GM21528 (cell line): ENCODE measurements at regions not wholly inside any gene's neighbourhood (a gene's known extent, or its start where the extent isn't known, plus 50 kb on each side); places are given as distances from the start of the nearest gene placed in this dataset.
"Not testable (repeated sequence)": the region's sequence is repeated elsewhere in the genome, so short reads cannot be mapped to it uniquely, and the experiment has no call there.

ENCODE experiments used
- ATAC-seq: cut with Tn5 transposase; IDR thresholded peaks from one replicate; pipeline ENCODE4 v1.9.1; 2021; ENCODE audit warnings: mild to moderate bottlenecking, moderate library complexity; ENCODE audit not compliant: unreplicated experiment, low FRiP score

DNA sequence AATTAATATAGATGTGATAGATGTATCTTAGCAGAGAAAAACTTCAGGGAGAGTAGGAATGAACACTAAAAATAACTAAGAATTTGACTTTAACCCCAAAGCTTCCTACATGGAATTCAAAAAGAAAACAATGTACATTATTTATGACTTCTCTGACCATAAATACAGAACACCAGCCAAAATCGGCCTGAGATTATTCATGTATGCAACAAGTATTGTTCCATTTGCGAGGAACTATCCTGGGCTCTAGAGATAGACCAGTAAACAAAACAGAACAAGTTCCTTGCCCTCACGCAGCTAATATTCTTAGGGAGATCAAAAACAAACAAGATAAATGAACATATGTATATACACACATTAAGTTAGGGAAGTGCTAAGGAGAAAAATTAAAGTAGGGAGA, 432.3 kb upstream of the SOX5 start:
- no peak for ATAC-seq

GRCh38 chr12:24379861-24380521, 430.5 kb upstream of the SOX5 start:
- no peak for ATAC-seq

- no peak for ATAC-seq
Observed at GRCh38 chr12:24379433-24379832, 430.0 kb upstream of the SOX5 start.

GRCh38 chr12:24378548-24379407, 429.3 kb upstream of the SOX5 start:
- no peak for ATAC-seq

- no peak for ATAC-seq
Observed at GRCh38 chr12:24374452-24374851, 425.0 kb upstream of the SOX5 start.

DNA sequence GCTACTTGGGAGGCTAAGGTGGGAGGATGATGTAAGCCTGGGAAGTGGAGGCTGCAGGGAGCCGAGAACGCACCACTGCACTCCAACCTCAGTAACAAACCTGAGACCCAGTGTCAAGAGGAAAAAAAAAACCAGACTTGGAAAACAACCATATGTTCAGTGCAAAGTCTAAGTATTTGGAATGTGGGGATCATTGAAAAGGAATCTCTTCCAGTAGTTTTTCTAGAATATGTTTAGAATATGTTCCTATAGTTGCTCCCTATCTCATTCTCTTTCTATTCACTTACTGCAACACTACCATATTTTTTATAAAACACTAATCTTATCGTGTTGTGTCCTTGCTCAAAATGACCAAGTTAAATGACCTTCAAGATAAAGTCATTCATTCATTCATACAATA, 423.5 kb upstream of the SOX5 start:
- ATAC-seq: no peak

GRCh38 chr12:24366514-24366913, 417.0 kb upstream of the SOX5 start:
- no peak for ATAC-seq

GRCh38 chr12:24364921-24365320, 415.5 kb upstream of the SOX5 start:
- ATAC-seq: no peak

DNA sequence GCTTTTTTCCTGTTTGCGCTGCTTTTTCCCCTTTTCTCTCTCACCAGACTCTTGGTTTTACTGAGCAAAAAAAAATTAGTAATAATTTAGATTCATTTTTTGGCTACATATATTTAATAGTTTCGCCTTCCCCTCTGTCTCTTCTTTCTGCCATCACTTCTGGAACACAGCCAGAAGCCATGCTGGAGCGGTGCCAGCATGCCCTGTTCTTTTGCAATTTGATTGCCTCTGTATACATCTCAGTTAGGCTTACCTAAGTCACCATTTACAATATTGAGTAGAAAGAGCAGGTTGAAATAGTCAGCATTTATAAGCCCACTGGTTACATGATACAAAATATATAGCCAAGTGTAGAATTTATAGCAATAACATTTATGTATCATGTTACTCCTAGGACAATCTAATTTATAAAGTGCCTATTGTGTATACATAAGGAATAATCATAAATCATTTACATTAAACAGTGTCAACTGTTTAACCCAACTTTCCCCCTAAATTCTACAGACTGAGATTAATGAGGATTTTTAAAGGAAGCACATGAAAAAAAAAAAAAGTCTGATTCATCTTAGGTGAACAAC, 413.8 kb upstream of the SOX5 start:
- ATAC-seq: no peak

- ATAC-seq: no peak
Observed at GRCh38 chr12:24361877-24362580, 412.6 kb upstream of the SOX5 start.

DNA sequence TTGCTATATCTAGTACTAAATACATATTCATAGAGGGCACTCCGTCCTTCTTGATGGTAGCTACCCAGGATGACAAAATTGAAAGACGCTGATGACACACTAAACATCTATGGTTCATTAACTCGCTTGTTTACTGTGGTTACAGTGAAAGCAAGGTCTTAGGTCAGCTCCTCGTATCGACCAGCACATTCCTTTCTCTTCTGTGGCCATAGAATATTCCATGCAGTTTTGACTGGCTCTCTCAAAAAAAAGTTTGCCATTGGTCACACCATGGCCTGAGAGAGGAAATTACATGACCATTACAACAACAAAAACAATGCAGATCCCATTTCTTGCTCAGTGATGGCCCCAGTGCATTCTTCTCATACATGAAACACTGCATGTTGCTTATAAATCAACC, 411.4 kb upstream of the SOX5 start:
- ATAC-seq: peak; percentile 74

DNA sequence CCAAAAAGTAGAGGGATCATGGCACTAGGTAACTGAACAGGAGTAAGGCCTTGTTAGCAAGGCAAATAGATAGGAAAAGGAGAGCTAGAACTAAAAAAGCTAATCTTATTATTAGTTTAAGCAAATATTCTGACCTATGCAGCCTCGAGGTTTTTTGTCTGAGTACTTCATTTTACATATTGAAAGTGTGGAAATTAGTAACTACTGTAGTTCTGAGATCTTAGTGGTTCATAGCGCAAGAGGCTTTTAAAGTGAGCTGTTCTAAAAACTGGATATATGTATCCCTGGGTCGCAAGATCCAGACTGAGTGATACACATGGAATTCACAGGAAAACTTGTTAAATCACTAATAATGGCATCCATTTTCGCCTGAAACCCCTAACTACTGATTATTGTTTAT, 411.0 kb upstream of the SOX5 start:
- ATAC-seq: no peak

DNA sequence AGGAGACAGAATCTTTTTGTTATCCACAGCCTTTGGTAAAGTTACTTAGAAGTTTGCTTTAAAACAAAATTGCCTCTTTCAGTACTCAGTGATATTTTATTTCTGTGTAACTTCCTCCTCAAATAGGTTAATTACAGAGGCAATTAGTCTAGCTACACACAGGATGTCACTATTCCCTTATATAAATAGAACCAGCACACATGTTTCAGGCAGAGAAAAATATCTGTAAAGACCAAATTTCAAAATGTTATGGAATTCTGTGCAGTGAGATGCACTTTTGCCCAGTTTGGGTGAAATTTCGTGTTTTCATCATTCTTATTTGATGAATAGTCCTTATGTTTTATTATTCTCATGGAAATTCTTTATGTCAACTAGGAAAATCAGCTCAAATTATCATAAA, 410.6 kb upstream of the SOX5 start:
- ATAC-seq: no peak

GRCh38 chr12:24359418-24359817, 409.9 kb upstream of the SOX5 start:
- ATAC-seq: no peak

GRCh38 chr12:24356240-24356804, 406.9 kb upstream of the SOX5 start:
- ATAC-seq: peak; percentile 78

DNA sequence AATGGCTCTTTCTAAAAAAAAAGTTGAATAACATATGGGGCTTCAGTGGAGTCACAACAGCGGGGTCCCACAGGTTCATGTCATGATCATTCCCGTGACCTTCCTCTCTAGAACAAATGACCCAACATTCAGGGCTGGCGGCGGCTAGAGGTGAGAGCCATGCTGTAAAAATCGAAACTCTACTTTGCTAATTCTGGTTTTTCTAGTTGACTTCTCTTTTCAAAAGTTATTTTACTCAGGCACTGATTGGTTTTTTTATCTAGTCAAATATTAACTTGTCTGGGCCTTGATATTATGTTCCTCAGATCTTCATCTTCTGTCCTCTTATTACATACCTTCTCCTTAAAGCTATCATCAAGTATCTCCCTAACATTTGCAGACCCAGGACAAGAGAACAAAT, 402.9 kb upstream of the SOX5 start:
- no peak for ATAC-seq

- ATAC-seq: no peak
Observed at GRCh38 chr12:24349051-24349799, 399.8 kb upstream of the SOX5 start.

GRCh38 chr12:24348180-24348579, 398.7 kb upstream of the SOX5 start:
- ATAC-seq: not testable (repeated sequence)

DNA sequence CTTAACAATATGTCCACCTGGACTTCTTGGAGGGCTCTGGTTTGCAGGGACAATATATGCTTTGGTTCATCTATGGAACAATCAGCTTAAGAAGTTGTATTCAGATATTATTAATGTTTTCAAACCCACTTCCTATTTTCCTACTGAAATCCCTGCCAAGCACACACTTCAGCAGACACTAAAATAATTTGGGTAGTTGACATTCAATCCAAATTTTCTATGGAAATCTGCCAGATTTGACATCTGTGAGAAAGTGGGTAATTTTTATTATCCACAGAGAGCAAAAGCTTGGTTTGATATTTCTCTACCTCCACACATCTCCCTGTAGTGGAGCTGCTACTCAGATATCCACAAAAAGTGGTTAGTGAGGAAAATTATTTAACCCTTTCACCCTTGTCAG, 378.8 kb upstream of the SOX5 start:
- ATAC-seq: no peak

- no peak for ATAC-seq
Observed at GRCh38 chr12:24325331-24325730, 375.9 kb upstream of the SOX5 start.
